ENCODE measurements at regions not wholly inside any gene's neighbourhood (a gene's known extent, or its start where the extent isn't known, plus 50 kb on each side); places are given as distances from the start of the nearest gene placed in this dataset.
A peak's percentile ranks its signal among the peaks of the same experiment; 100 is the strongest.
"Not testable (repeated sequence)": the region's sequence is repeated elsewhere in the genome, so short reads cannot be mapped to it uniquely, and the experiment has no call there.

DNA sequence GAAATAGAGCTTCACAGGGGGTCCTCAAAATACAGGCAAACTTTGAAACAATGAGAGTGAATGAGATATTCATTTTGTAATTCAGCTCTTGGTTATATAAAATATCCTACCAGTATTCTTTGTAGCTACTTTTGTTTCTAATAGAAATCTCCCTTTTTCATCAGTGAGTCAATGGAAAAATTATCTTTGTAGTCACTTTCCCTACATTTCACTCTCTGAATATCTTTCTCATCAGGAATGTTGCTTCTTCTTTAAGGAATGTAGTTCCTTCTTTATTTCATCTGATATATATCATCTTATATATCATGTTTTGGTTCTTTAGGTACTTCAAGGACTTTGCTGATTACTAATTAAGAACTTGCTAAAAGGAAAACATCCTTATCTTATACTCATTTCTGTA, 280.3 kb upstream of the NUDT12 start:
- no peak for DNase-seq

GRCh38 chr5:103840600-103840999, 278.0 kb upstream of the NUDT12 start:
- no peak for DNase-seq

DNA sequence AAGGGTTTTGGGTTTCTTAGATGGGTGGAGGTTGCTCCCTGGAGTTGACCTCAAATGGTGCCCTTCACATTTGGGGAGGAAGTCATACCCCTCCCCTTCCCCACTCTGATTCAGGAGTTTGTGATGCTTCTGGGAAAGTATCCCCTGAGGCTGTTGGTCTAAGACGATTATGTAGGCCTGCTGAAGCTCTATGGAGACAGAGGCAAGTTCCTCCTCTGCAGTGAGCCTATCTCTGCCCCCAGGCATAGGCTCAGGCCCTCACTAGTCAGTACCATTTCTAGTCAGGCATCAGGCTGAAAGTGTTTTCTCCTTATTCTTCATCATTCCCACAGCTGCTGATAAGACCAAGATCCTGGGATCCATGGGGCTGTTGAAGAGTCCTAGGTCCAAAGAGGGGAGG, 271.6 kb upstream of the NUDT12 start:
- DNase-seq = no peak

DNA sequence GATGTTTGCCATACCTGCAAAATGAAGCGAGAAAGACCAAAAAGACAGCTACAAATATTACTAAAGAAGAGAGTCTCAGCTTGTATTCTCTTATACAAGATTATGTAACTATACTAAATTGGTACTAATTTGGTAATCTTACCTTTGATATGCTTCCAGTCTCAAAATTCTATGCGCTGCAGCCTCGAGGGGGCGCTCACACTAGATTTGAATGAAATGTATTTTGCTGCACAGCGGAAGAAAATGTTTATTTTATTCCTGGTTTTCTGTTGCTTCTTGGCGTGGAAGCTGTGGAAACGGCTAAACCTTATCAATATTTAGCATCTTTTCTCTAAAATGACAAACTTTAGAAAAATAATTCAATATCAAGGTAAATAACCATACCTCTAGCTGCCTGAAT, 267.0 kb upstream of the NUDT12 start:
- no peak for DNase-seq

GRCh38 chr5:103827976-103828375, 265.4 kb upstream of the NUDT12 start:
- no peak for DNase-seq

DNA sequence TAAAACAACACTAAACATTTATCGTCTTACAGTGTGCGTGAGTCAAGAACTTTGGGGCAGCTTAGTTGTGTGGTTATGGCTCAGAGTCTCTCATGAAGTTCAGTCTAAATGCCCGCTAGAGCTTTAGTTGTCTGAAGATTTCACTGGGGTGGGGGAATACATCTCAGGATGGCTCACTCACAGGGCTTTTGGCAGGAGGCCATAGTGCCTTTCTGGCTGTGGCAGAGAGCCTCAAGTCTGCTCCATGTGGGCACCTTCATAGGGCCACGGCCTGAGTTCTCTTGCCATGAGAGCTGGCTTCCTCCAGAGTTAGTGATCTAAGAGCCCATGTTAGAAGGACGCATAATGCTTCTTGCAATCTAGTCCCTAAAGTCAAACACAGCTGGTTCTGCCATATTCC, 258.8 kb upstream of the NUDT12 start:
- DNase-seq = no peak

GRCh38 chr5:103808464-103809106, 246.0 kb upstream of the NUDT12 start:
- peak in 1 of 2 donors; percentile 1 for DNase-seq

DNA sequence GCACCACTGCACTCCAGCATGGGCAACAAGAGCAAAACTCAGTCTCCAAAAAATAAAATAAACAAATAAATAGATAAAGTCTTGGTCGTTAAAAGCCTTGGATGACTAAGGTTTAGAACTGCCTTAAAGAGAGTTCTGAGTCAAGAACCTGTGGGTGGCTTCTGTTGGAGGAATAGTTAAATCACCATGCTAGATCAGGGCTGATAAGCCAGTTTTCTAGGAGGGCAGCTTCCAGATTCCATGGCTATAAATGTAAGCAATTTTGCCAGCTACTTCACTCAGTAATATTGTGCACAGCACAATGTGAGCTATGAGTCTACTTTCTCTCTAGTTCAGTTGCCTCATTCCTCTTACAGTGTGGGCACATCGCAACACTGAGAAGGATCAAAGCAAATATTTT, 242.1 kb upstream of the NUDT12 start:
- DNase-seq = no peak

DNA sequence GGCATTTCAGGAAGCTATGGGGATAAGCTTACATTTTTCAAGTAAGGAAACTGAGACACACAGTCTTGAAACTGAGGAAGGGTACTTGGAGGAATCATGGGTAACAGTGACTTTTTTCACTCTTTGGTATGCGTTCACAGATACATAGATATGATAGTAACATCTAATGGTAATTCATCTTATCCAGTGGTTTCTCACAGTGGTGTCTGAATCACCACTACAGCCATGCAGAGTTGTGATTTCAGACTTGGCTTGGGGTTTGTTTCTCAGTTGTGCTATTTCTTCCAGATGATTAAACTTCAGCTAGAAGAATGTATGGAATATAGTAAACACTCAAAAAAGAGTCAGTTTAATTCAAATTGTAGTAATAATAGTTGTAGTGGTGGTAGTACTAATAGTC, 239.1 kb upstream of the NUDT12 start:
- no peak for DNase-seq

DNA sequence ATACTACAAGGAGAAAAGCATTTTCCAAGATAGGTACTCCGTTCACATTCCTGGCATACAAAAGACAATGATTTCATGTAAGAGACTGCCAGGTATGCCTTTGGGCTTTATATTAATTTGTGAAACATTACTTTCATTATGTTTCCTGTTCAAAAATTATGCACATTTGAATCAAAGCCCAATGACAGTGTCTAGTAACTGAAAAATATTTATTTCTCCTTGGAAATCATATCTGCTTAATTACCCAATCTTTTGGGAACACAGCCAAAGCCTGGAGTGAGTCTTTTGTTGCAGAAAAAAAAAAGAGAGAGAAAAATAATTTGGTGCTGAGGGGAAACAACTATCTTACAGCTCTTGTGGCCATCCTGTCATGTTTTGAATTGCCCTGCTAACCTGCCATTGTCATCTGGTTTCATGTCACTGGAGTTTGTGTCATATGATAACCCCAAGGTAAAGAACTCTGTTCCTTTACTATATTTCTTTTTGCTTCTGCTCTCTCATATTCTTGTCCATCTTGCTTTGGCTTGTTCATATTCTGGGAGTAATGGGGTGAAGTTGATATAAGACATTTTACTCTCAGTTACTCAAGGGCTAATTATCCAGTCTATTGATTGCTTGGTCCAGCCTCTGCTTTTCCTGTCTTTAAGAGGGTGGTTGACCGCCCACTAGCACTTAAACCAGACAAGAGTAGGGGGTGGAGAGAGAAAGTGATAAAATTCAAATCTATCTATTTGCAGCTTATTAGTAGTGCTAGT, 238.3 kb upstream of the NUDT12 start:
- DNase-seq = no peak

- DNase-seq = no peak
These were observed 231.1 kb upstream of the NUDT12 start for GRCh38 chr5:103793595-103794182.

DNA sequence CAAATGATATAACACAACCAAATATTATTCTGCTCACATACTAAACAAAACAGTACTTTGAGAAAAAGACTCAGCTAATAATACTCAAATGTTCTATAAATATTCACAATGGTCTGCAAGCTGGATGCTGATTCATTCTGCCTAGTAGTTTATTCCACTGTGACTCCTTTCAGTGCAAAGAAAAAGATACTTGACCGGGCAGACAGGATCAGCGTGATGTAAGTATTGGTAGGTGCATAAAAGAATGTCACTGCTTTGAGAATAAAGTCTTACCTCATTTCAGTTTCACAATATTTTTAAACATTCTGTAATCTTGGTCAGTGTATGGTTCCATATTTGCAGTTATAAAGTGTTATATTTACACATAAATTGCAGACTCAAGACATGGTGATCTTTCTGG, 223.0 kb upstream of the NUDT12 start:
- DNase-seq = no peak

DNA sequence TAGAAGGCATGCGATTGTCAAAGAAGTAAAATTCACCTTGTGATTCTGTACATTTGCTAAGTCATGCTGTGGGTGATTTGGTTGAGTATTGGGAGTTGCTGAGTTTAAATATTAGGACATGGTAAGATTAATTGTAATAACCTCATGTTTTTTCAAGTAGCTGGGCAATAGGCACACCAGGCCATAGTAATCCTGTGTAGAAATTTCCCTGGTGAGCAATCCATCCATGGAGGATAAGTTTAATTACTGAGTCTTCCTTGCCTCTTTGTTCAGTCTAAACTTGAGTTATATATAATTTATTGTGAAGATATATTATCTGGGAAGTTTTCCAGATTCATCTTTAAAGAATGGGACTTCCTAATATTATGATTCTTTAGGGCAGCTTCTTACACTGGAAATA, 221.1 kb upstream of the NUDT12 start:
- no peak for DNase-seq

GRCh38 chr5:103780794-103781193, 218.2 kb upstream of the NUDT12 start:
- no peak for DNase-seq

- DNase-seq = no peak
These were observed 212.1 kb upstream of the NUDT12 start for GRCh38 chr5:103774721-103775120.

GRCh38 chr5:103772248-103772647, 209.7 kb upstream of the NUDT12 start:
- DNase-seq = no peak

DNA sequence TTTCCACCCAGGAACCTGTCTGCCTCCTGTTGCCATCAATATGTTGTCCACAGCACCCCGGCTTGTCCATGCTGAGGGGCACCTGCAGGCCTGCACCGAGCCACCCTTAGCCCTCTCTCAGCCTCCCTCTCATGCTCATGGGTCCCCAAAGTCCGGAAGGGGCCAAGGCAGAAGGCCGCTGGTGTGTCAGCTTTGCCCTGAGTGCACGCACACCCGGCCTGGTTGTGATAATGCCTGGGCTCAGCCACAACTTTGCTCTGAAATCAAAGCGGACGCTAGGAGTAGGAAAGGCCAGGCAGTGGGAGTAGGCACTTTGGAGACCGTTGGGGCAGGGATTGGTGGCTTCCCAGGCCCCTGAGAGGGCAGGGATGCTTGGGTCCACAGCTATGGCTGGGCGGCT, 201.8 kb upstream of the NUDT12 start:
- no peak for DNase-seq

DNA sequence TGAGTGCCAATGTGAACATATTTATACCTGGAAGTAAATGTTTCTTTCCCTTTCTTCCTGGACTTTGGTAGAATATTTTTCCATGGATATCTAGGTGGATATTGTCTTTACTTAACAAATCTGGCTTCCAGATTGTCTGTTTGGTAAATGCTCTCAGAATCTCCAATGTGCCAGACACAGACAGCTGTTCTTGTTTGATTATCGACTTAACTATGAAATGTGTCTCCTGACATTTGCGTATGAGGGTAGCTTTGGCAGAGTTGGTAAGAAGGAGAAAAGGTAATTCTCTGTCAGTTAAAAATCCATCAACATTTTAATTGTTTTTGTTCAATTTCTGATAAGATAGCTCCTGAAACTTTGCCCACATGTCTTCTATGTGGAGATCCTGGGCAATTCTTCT, 196.4 kb upstream of the NUDT12 start:
- DNase-seq = no peak

DNA sequence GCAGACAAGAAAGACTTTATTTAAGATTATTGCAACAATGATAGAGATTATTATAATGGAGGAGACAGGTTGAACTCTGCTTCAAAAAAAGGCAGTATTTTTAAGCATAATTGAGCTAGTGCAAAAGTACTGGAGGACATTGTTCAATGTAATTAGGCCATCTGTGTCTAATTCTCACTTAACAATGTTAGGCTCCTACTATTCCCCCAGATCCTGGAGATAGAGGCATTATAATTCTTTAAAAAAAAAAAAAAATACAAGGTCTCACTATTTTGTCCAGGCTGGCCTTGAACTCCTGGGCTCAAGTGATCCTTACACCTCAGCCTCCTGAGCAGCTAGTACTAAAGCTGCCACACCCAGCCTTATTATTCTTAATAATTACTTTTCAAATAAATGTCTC, 193.4 kb upstream of the NUDT12 start:
- no peak for DNase-seq

- no peak for DNase-seq
These were observed 182.9 kb upstream of the NUDT12 start for GRCh38 chr5:103745353-103746065.

GRCh38 chr5:103744159-103744558, 181.6 kb upstream of the NUDT12 start:
- no peak for DNase-seq

DNA sequence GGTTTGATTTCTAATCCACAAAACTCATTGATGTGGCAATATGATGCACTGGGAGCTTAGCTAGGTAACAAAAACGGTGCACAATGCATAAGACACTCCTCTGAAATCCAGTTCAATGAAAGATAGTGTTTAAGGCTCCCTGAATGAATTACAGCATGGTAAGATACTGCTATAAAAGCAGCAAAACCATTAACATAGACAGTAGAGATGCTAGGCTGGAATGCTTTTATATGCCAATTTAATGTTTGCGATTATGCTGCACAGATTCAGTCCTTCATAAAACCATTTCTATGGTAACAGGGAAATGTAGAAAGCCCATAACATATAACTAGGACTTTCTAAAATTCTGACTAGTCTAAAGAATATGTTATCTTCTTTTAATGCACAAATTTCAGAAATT, 180.8 kb upstream of the NUDT12 start:
- DNase-seq = no peak

DNA sequence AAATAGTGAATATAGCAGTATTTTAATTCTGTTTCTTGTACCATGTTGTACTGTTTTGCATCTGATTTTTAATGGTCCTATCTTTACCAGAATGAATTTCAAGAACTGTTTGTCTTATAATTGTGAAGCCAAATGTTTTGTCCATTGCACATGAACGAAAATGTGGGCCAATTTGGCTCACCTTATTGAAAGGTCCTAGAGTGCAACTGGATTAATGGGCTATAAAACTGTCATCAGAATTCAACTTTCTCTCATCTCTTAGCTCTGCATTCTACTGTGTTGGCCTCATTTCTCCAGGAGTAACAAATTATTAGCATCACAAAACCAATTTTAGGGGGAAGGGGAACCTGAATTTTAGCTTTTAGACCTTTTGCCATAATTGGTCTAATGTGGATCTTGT, 179.4 kb upstream of the NUDT12 start:
- DNase-seq = no peak

DNA sequence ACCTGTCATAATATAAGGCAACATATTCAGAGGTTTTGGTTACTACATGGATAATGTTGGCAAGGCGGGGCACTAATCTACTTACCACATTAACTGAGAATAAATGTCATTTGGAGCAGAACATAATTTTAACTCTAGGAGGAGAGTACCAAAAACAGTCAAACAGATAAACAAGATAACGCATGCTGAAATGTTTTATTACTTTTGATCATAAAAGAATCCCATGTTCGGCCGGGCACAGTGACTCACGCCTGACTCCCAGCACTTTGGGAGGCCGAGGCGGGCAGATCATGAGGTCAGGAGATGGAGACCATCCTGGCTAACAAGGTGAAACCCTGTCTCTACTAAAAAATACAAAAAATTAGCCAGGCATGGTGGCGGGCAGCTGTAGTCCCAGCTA, 173.8 kb upstream of the NUDT12 start:
- DNase-seq = not testable (repeated sequence)

Measured in stimulated activated CD4-positive, alpha-beta T cell treated with anti-CD3 and anti-CD28 coated beads, Interleukin-2, amount 100 ng/mL, for 24 hours (primary cell).